Mesodermal cell (in vitro differentiated cells): ENCODE measurements at regions not wholly inside any gene's neighbourhood (a gene's known extent, or its start where the extent isn't known, plus 50 kb on each side); places are given as distances from the start of the nearest gene placed in this dataset.
"Not testable (repeated sequence)": the region's sequence is repeated elsewhere in the genome, so short reads cannot be mapped to it uniquely, and the experiment has no call there.

Experiments
- H3K27ac ChIP-seq: 2 replicates; pipeline ENCODE4 v1.7.0; 2013; ENCODE audit warnings: mild to moderate bottlenecking, low read depth, low read length, moderate library complexity; ENCODE audit not compliant: severe bottlenecking
- H3K36me3 ChIP-seq: 2 replicates; pipeline ENCODE4 v1.7.1; 2013; ENCODE audit warnings: mild to moderate bottlenecking, low read length, moderate library complexity; ENCODE audit not compliant: control insufficient read depth, insufficient read depth
- H3K4me1 ChIP-seq: one replicate; pipeline ENCODE4 v1.7.1; 2013; ENCODE audit warnings: mild to moderate bottlenecking, low read length; ENCODE audit not compliant: insufficient read depth, control insufficient read depth, poor library complexity, severe bottlenecking
- H3K4me3 ChIP-seq: 2 replicates; pipeline ENCODE4 v1.7.0; 2013; ENCODE audit warnings: low read length, control low read depth, mild to moderate bottlenecking; ENCODE audit not compliant: insufficient read depth, poor library complexity, severe bottlenecking; ENCODE audit errors: extremely low read depth
- H3K9me3 ChIP-seq: 2 replicates; pipeline ENCODE4 v1.7.1; 2013; ENCODE audit warnings: mild to moderate bottlenecking, low read length, moderate library complexity; ENCODE audit not compliant: control insufficient read depth
- WGBS, 2 experiments: methylation state at CpG; one replicate each; pipeline ENCODE4 v1.1.5; 2013; ENCODE audit warnings: missing lambda C conversion rate in 2 of 2; ENCODE audit not compliant: insufficient coverage in 2 of 2; 5-methylcytosine and 5-hydroxymethylcytosine counted together

GRCh38 chr3:90180543-90180942, 1073.1 kb downstream of the EPHA3 start:
- Histone ChIP-seq H3K36me3 (no peaks in the 10 kb centered on the region), H3K27ac (no peak overlapping the region), H3K4me3 (no peak overlapping the region), H3K9me3 (no peaks in the 10 kb centered on the region), H3K4me1 (no peaks in the 10 kb centered on the region)
- WGBS, 2 experiments, result no CpG with 5 or more reads among the region's 3 CpGs

DNA sequence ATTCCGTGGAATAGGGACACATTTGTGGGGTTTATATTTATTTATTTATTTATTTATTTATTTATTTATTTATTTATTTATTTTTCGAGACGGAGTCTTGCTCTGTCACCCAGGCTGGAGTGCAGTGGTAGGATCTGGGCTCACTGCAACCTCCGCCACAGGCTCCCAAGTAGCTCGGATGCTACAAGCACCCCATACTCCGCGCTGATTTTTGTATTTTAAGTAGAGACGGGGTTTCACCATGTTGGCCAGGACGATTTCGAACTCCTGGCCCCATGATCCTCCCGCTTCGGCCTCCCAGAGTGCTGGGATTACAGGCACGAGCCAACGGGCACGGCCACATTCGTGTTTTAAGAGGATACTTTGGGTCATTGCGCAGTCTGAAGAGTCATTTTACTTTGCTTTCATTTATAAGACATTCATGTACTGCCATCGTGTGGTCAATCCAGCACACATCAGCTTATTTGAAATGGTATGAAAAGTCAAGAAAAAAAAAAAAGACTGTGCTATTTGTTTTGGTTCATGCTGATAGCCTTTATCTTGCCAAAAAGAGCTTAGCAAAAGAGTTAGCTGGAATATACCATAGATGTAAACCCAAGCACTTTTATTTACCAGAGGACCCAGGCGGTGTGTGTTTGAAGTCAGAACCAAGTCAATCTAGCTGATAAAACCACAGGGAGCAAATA, 1075.0 kb downstream of the EPHA3 start:
- not testable (repeated sequence) for H3K27ac ChIP-seq, H3K36me3 ChIP-seq, H3K4me3 ChIP-seq, H3K4me1 ChIP-seq, H3K9me3 ChIP-seq
- WGBS, 2 experiments, result 39 to 53% methylated on average over 9 to 12 of the region's 19 CpGs

DNA sequence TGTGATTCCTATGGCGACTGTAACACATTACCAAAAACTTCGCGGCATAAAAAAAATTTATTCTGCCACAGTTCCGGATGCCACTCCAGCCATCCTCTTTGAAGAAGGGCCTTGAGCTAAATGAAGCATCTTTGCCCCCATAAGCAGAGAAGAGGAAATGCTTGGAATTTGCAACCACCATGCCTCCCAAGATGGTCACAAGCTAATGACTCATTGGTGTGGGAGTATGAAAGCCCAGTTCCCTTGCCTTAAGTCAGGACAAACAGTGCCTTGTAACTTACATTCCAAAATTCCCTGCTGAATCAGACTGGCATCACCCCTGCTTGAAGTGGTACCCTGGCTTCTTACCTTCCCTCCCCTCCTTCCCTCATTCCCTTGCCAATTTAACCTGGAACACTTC, 1077.4 kb downstream of the EPHA3 start:
- Histone ChIP-seq H3K4me3 (no peak overlapping the region), H3K4me1 (no peaks in the 10 kb centered on the region), H3K27ac (no peak overlapping the region), H3K36me3 (no peaks in the 10 kb centered on the region), H3K9me3 (no peaks in the 10 kb centered on the region)
- 84 to 96% methylated on average over 3 to 4 of the region's 4 CpGs for WGBS, 2 experiments

GRCh38 chr3:90197383-90197782, 1090.0 kb downstream of the EPHA3 start:
- H3K4me3 ChIP-seq, H3K9me3 ChIP-seq, H3K4me1 ChIP-seq, H3K27ac ChIP-seq, H3K36me3 ChIP-seq: not testable (repeated sequence)
- 83 to 100% methylated on average over 2 of the region's 4 CpGs for WGBS, 2 experiments

DNA sequence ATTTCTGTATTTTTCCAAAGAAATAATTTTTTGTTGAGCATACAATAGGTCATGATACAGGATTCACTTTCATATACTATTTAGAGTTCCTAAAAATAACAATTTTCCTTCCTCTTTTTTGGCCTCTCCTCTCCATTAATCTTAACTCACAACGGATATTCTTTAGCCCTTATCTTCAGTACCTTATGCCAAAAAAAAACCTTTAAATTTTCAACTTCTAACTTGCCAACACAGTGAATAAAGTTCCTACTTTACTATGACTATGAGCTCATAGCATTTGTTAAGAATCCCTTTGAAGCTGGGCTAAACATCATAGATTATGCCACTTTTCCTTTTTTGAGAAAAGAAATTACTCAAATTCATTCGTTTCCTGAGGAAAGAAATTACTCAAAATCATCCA, 1095.5 kb downstream of the EPHA3 start:
- not testable (repeated sequence) for H3K4me1 ChIP-seq, H3K27ac ChIP-seq, H3K9me3 ChIP-seq, H3K4me3 ChIP-seq, H3K36me3 ChIP-seq
- 79 to 100% methylated on average over 1 to 2 of the region's 2 CpGs for WGBS, 2 experiments

DNA sequence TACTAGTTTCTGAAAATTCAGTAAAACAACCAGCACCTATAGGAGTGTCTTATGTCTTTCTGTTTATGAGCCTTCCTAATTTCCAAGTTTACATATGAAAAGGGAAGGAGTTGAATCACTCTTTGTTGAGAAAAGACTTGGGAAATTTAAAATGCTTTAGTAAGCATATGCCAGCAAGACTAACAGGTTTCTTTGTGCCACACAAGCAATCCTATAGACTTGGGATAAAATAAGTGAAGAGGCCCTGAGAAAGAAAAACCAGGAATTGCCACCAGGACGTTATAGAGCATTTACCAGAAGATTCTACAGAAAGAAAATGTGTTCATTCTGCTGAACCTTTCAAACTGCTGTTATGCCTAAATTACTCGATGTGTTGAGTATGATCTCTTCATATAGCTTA, 1099.1 kb downstream of the EPHA3 start:
- 46 to 100% methylated on average over 1 of the region's 2 CpGs for WGBS, 2 experiments
- not testable (repeated sequence) for H3K36me3 ChIP-seq, H3K9me3 ChIP-seq, H3K27ac ChIP-seq, H3K4me1 ChIP-seq, H3K4me3 ChIP-seq

DNA sequence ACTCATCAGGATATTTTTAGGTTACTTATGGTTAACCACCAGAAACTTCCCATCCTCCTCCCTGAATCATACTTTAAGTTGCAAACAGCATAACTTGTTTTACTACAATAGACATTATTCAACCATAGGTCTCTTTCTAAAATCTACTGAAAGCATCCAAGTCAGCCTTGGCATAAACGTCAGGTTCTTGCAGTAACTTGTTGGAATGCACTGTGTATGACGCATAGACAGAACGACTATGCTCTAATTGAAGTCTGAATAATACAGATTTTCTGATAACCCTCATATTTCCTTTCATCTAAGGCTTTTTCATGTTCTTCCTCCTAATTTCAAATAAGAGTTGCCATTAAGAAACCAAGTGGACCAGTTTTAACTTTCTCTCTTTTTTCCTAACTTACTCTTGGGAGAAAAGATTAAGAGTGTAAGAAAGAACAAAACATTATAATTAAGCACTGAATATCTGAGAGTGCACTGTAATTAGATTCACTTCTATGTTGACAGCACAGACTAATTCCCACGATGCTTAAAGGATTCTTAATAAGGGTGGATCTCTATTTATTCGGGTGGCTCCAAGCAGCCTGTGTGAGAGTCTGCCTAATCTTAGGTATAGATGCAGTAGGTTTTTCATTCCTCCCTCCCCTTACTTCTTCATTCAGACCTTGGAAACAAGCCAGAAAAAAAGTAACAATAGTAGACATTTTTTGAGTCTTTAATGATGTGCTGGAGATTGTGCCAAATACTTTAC, 1100.1 kb downstream of the EPHA3 start:
- not testable (repeated sequence) for H3K9me3 ChIP-seq, H3K27ac ChIP-seq, H3K4me1 ChIP-seq, H3K36me3 ChIP-seq, H3K4me3 ChIP-seq
- 93% methylated on average over 2 of the region's 5 CpGs; no CpG with 5 or more reads in 1 of the 2 experiments for WGBS, 2 experiments

DNA sequence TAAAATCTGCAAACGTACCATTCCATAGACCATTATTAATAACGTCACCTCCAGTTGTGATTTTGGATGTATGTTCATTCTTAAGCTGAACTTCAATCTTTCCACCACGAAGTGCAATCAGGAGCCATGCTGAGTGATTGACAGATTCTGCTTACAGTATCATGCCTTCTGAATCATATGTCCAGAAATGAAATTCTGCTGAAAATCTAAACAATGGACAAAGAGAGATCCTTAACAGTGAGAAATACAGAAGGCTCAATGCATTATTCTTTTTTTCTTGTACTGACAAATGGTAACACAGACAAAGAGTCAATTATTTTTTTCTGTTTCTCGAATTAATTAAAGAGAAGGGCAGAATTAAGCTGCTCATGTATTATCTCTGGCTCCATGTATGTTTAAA, 1114.5 kb downstream of the EPHA3 start:
- no peaks in the 10 kb centered on the region for H3K36me3 ChIP-seq
- no peak overlapping the region for H3K27ac ChIP-seq
- no peak overlapping the region for H3K4me3 ChIP-seq
- no peaks in the 10 kb centered on the region for H3K9me3 ChIP-seq
- no peaks in the 10 kb centered on the region for H3K4me1 ChIP-seq
- WGBS, 2 experiments, result no CpG with 5 or more reads among the region's 4 CpGs

DNA sequence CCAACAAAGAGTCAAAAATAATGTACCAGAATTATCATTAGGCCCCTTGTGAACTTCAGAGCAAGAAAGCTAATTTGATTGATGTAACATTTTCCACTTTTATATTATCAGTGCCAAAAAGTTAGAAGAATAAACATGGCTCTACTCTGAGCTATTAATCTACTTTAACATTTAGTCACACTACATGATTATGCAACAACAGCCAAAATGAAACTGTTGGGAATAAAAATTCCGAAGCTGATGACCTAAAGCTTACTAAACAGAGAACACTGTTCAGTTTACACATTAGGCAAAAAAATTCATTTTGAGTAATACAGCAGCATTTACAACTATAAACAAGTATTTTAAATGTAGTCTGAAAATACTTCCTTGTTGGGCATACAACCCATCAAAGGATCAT, 1134.1 kb downstream of the EPHA3 start:
- no peaks in the 10 kb centered on the region for H3K4me1 ChIP-seq
- H3K27ac ChIP-seq, result no peak overlapping the region
- WGBS, 2 experiments, result 80% methylated on average over 1 of the region's 1 CpG; no CpG with 5 or more reads in 1 of the 2 experiments
- no peak overlapping the region for H3K4me3 ChIP-seq
- H3K36me3 ChIP-seq, result no peaks in the 10 kb centered on the region
- no peaks in the 10 kb centered on the region for H3K9me3 ChIP-seq

- H3K36me3 ChIP-seq, result no peaks in the 10 kb centered on the region
- H3K4me3 ChIP-seq, result no peak overlapping the region
- H3K4me1 ChIP-seq, result no peaks in the 10 kb centered on the region
- H3K27ac ChIP-seq, result no peak overlapping the region
- H3K9me3 ChIP-seq, result no peaks in the 10 kb centered on the region
- no CpG with 5 or more reads among the region's 2 CpGs for WGBS, 2 experiments
Measured at GRCh38 chr3:90253131-90253530, 1145.7 kb downstream of the EPHA3 start.
